ES-I3 (cell line): ENCODE measurements at regions not wholly inside any gene's neighbourhood (a gene's known extent, or its start where the extent isn't known, plus 50 kb on each side); places are given as distances from the start of the nearest gene placed in this dataset.

Source experiments
- H3K36me3 ChIP-seq: 2 replicates; pipeline ENCODE4 v1.6.1; 2013; ENCODE audit warnings: mild to moderate bottlenecking, low read length, control low read depth, moderate library complexity; ENCODE audit not compliant: insufficient read depth
- H3K4me1 ChIP-seq: 2 replicates; pipeline ENCODE4 v1.6.1; 2013; ENCODE audit warnings: mild to moderate bottlenecking, control low read depth, low read length; ENCODE audit not compliant: insufficient read depth
- H3K9ac ChIP-seq: 2 replicates; pipeline ENCODE4 v1.6.1; 2013; ENCODE audit warnings: low read depth, mild to moderate bottlenecking, low read length, moderate library complexity
- H3K9me3 ChIP-seq: 2 replicates; pipeline ENCODE4 v1.6.1; 2013; ENCODE audit warnings: mild to moderate bottlenecking, low read length, moderate library complexity; ENCODE audit not compliant: control insufficient read depth, insufficient read depth

GRCh38 chr2:8044046-8044594, 637.7 kb upstream of the ID2 start:
- no peaks in the 10 kb centered on the region for H3K36me3 ChIP-seq
- H3K9ac ChIP-seq, result no peak overlapping the region
- H3K9me3 ChIP-seq, result no peaks in the 10 kb centered on the region
- no peaks in the 10 kb centered on the region for H3K4me1 ChIP-seq

- Histone ChIP-seq H3K9me3 (no peaks in the 10 kb centered on the region), H3K9ac (no peak overlapping the region), H3K36me3 (no peaks in the 10 kb centered on the region), H3K4me1 (no peaks in the 10 kb centered on the region)
These were observed 636.7 kb upstream of the ID2 start for GRCh38 chr2:8045081-8045614.

DNA sequence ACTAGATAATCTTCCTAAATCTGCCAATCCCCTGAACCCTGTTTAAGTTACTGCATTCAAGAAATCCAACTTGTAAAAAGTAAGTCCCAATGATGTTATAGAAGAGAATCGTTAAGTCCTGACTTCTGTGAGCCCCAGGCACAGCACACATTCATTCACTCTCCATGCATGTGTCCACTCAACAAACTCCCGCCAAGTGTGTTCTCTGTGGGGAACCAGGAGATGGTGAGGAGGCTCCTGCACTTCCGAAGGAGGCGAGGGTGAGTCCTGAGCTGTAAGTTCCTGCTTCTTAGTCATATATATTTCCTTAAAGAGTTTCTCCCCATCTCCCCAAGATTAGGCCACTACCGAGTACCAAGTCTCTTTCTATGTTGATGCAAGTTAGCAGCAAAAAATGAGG, 635.0 kb upstream of the ID2 start:
- Histone ChIP-seq H3K36me3 (no peaks in the 10 kb centered on the region), H3K9ac (no peak overlapping the region), H3K4me1 (no peaks in the 10 kb centered on the region), H3K9me3 (no peaks in the 10 kb centered on the region)

GRCh38 chr2:8049176-8049575, 632.7 kb upstream of the ID2 start:
- Histone ChIP-seq H3K9ac (no peak overlapping the region), H3K4me1 (no peaks in the 10 kb centered on the region), H3K36me3 (no peaks in the 10 kb centered on the region), H3K9me3 (no peaks in the 10 kb centered on the region)

GRCh38 chr2:8049851-8050571, 631.8 kb upstream of the ID2 start:
- Histone ChIP-seq H3K36me3 (no peaks in the 10 kb centered on the region), H3K9ac (no peak overlapping the region), H3K9me3 (no peaks in the 10 kb centered on the region), H3K4me1 (no peaks in the 10 kb centered on the region)

DNA sequence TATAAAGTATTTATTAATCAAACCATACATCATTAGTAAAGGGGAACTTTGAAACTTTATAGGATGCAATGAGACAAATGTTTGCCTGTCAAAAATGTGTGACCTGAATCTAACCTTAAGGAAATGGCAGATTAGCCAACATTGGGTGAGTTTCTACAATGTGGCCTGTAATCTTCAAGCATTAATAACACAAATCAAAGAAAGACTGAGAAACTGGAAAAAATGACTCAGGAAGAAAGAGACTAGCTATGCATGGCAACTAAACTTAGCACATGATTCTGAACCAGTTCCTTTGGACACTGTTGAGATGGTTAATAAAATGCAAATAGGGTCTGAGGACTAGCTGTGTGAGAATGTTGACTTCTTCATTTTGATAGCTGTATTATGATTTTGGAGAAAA, 628.6 kb upstream of the ID2 start:
- H3K36me3 ChIP-seq, result no peaks in the 10 kb centered on the region
- no peaks in the 10 kb centered on the region for H3K9me3 ChIP-seq
- H3K9ac ChIP-seq, result no peak overlapping the region
- H3K4me1 ChIP-seq, result no peaks in the 10 kb centered on the region

DNA sequence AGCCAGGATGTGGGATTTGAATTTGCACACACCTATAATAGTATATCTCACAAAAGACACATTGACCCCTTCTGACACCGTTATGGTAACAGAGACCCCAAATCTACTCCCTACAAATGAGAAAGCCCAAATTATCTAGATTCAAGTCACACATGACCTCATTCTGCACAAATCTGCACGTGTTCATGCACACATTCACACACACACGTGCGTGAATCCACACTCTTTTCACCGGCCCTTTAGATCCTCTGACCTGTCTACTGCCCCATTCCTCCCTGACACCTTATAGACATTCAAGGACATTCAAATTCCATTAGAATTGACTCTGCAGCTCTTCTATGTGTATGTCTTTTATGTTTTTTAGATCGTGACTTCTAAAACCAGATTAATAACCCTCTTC, 627.8 kb upstream of the ID2 start:
- no peaks in the 10 kb centered on the region for H3K9me3 ChIP-seq
- no peaks in the 10 kb centered on the region for H3K36me3 ChIP-seq
- H3K9ac ChIP-seq, result no peak overlapping the region
- H3K4me1 ChIP-seq, result no peaks in the 10 kb centered on the region

- H3K4me1 ChIP-seq, result no peaks in the 10 kb centered on the region
- H3K36me3 ChIP-seq, result no peaks in the 10 kb centered on the region
- no peaks in the 10 kb centered on the region for H3K9me3 ChIP-seq
- H3K9ac ChIP-seq, result no peak overlapping the region
These were observed 623.2 kb upstream of the ID2 start for GRCh38 chr2:8058652-8059051.

DNA sequence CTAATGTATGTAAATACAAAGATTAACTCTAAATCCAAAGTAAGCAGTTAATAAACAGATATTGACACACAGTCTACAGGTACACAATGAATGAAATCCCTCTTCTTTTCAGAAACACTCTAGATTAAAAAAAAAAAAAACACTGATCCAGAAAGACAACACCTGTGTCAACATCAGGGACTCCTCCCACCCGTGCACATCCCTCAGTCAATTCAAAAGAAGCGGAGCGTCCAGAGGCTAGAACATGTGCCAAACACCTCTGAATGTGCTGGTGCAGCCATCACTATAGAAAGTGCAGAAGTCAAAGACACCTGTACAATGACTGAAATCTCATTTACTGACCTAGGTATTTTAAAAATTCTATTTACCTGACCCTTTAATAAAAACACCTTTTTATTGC, 622.6 kb upstream of the ID2 start:
- Histone ChIP-seq H3K9me3 (no peaks in the 10 kb centered on the region), H3K36me3 (no peaks in the 10 kb centered on the region), H3K9ac (no peak overlapping the region), H3K4me1 (no peaks in the 10 kb centered on the region)

- Histone ChIP-seq H3K4me1 (no peaks in the 10 kb centered on the region), H3K36me3 (no peaks in the 10 kb centered on the region), H3K9me3 (no peaks in the 10 kb centered on the region; the same call in 1 of the 2 replicates), H3K9ac (no peak overlapping the region)
These were observed 622.1 kb upstream of the ID2 start for GRCh38 chr2:8059794-8060193.

- Histone ChIP-seq H3K4me1 (no peaks in the 10 kb centered on the region), H3K9ac (no peak overlapping the region), H3K36me3 (no peaks in the 10 kb centered on the region), H3K9me3 (no peaks in the 10 kb centered on the region; the same call in 1 of the 2 replicates)
These were observed 620.6 kb upstream of the ID2 start for GRCh38 chr2:8061219-8061618.

DNA sequence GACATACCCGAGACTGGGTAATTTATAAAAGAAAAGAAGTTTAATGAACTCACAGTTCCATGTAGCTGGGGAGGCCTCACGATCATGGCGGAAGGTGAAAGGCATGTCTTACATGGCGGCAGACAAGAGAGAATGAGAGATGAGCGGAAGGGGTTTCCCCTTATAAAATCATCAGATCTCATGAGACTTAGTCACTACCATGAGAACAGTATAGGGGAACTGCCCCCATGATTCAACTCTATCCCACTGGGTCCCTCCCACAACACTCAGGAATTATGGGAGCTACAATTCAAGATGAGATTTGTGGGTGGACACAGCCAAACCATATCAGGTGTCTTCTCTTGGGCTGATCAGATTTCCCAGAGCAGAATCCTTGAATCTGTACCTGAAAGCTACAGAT, 617.3 kb upstream of the ID2 start:
- Histone ChIP-seq H3K4me1 (no peaks in the 10 kb centered on the region), H3K9me3 (no peaks in the 10 kb centered on the region; the same call in 1 of the 2 replicates), H3K9ac (no peak overlapping the region), H3K36me3 (no peaks in the 10 kb centered on the region)

DNA sequence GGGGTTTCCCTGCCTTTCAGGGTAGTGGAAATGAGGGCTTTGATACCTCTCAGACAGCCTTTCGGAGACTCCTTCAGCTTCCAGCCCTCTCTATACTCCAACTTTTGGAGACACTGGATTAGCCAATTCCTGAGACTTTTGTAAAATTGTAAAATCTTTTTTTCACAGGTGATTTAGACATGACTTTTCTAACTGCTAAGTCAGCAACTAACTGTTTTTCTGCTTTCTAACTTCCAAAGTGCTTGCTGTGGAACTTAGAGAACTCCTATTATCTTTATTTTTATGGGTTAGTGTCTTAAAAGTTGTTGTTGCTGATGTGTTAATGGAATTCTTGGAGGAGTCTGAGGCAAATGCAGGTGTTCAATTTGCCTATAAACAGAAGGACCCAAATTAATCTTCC, 616.7 kb upstream of the ID2 start:
- Histone ChIP-seq H3K9me3 (no peaks in the 10 kb centered on the region; the same call in 1 of the 2 replicates), H3K9ac (no peak overlapping the region), H3K36me3 (no peaks in the 10 kb centered on the region), H3K4me1 (no peaks in the 10 kb centered on the region)

DNA sequence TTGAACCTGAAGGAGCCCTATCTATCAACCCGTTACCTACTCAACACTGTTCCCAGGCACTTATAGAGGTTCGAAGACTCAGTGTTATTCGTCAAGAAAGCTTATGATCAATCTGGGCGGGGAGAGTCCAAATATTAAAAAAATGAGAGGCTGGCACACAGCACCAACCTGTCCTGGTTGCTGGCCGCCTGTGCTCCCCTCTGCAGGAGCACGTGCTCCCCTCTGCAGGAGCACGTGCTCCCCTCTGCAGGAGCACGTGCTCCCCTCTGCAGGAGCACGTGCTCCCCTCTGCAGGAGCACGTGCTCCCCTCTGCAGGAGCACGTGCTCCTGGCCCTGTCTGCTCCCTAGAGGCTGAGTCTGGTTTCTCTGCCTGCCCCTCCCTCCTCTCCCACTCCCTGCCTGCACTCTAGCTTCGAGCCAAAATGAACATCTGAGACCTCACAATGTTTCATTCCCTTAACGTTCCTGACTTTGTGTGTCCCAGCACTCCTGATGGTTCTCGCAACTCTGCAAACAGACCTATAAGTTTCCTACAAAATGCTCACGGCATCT, 614.0 kb upstream of the ID2 start:
- Histone ChIP-seq H3K4me1 (no peaks in the 10 kb centered on the region), H3K36me3 (no peaks in the 10 kb centered on the region), H3K9me3 (no peaks in the 10 kb centered on the region; the same call in 1 of the 2 replicates), H3K9ac (no peak overlapping the region)

DNA sequence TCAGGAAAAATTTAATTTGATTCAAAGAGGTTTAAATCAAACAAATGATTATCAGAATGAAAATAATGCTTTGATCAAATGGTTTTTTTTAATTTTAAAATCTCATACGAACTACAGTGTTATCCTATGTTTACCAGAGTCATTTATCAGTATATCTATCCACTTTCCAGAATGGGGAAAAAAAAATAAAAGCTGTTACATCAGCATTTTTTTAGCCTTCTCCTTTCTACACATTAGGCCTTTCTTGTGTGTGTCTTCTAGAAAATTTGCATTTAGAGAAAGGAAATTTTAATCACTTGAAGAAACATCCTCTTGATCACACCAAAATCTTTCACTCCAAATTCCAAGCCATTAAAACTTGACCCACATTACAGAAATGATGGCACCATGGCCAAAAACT, 608.9 kb upstream of the ID2 start:
- no peak overlapping the region for H3K9ac ChIP-seq
- H3K4me1 ChIP-seq, result no peaks in the 10 kb centered on the region
- H3K36me3 ChIP-seq, result no peaks in the 10 kb centered on the region
- 0 out of 2 replicates have a peak, but pooled peaks cover 3% of the 10 kb centered on the region for H3K9me3 ChIP-seq
